ENCODE measurements at regions not wholly inside any gene's neighbourhood (a gene's known extent, or its start where the extent isn't known, plus 50 kb on each side); places are given as distances from the start of the nearest gene placed in this dataset.

DNA sequence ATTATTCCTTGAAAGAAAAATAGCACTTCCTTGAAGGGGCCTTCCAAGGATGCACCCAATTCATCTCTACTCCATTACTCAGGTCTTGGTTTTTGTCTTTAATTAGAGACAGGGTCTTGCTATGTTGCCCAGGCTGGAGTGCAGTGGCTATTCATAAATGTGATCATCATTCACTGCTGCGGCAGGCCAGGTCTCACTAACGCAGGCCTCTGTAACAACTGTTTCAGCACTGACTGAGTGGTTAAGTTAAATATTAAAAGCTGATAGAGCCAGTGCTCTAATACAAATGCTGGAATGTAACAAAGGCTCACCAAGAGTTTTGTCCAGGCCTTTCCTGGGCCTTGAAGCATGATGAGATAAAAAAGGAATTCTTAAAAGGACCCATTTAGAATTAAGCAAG is 61.4 kb upstream of the GNAZ start:
- TF ChIP-seq, protein P1, sequence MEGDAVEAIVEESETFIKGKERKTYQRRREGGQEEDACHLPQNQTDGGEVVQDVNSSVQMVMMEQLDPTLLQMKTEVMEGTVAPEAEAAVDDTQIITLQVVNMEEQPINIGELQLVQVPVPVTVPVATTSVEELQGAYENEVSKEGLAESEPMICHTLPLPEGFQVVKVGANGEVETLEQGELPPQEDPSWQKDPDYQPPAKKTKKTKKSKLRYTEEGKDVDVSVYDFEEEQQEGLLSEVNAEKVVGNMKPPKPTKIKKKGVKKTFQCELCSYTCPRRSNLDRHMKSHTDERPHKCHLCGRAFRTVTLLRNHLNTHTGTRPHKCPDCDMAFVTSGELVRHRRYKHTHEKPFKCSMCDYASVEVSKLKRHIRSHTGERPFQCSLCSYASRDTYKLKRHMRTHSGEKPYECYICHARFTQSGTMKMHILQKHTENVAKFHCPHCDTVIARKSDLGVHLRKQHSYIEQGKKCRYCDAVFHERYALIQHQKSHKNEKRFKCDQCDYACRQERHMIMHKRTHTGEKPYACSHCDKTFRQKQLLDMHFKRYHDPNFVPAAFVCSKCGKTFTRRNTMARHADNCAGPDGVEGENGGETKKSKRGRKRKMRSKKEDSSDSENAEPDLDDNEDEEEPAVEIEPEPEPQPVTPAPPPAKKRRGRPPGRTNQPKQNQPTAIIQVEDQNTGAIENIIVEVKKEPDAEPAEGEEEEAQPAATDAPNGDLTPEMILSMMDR (conservative IDR thresholded peaks at IDR 0.05; ENCODE audit: low read length): no peak
- TF ChIP-seq EZH2phosphoT487 (IDR thresholded peaks at IDR 0.05; ENCODE audit: borderline replicate concordance): no peak
